ENCODE measurements at regions not wholly inside any gene's neighbourhood (a gene's known extent, or its start where the extent isn't known, plus 50 kb on each side); places are given as distances from the start of the nearest gene placed in this dataset.

GRCh38 chr7:16967300-16967811, 85.6 kb upstream of the AGR3 start:
- no peaks in the 10 kb centered on the region for H3K36me3 Mint-ChIP-seq
- DNase-seq (ENCODE audit: extremely low spot score, unreplicated experiment) = no peak
- TF ChIP-seq CTCF (conservative IDR thresholded peaks at IDR 0.05) = no peak
- H3K4me3 Mint-ChIP-seq = no peak overlapping the region
- H3K9me3 Mint-ChIP-seq = peaks cover 6% of the 10 kb centered on the region
- H3K27me3 Mint-ChIP-seq = no peaks in the 10 kb centered on the region
- no peak overlapping the region for H3K27ac Mint-ChIP-seq
- peaks cover 13% of the 10 kb centered on the region for H3K4me1 Mint-ChIP-seq (ENCODE audit: unreplicated experiment)

- Mint-ChIP-seq H3K27me3 (no peaks in the 10 kb centered on the region), H3K9me3 (no peaks in the 10 kb centered on the region), H3K4me1 (ENCODE audit: unreplicated experiment) (peaks cover 9% of the 10 kb centered on the region), H3K27ac (no peak overlapping the region), H3K36me3 (no peaks in the 10 kb centered on the region), H3K4me3 (no peak overlapping the region)
- no peak for DNase-seq (ENCODE audit: extremely low spot score, unreplicated experiment)
- TF ChIP-seq CTCF (conservative IDR thresholded peaks at IDR 0.05) = no peak
These were observed 89.1 kb upstream of the AGR3 start for GRCh38 chr7:16970732-16971482.

- DNase-seq (ENCODE audit: extremely low spot score, unreplicated experiment) = no peak
- no peak overlapping the region for H3K4me3 Mint-ChIP-seq
- H3K36me3 Mint-ChIP-seq = no peaks in the 10 kb centered on the region
- no peaks in the 10 kb centered on the region for H3K27me3 Mint-ChIP-seq
- no peak for TF ChIP-seq CTCF (conservative IDR thresholded peaks at IDR 0.05)
- peaks cover 13% of the 10 kb centered on the region for H3K4me1 Mint-ChIP-seq (ENCODE audit: unreplicated experiment)
- H3K27ac Mint-ChIP-seq = no peak overlapping the region
- no peaks in the 10 kb centered on the region for H3K9me3 Mint-ChIP-seq
These were observed 93.9 kb upstream of the AGR3 start for GRCh38 chr7:16975712-16976111.

GRCh38 chr7:16978358-16979244, 96.8 kb upstream of the AGR3 start:
- DNase-seq (ENCODE audit: extremely low spot score, unreplicated experiment) = no peak
- Mint-ChIP-seq H3K4me3 (no peak overlapping the region), H3K27ac (no peak overlapping the region), H3K4me1 (ENCODE audit: unreplicated experiment) (peaks cover 20% of the 10 kb centered on the region), H3K9me3 (no peaks in the 10 kb centered on the region), H3K27me3 (no peaks in the 10 kb centered on the region), H3K36me3 (no peaks in the 10 kb centered on the region)
- TF ChIP-seq CTCF (conservative IDR thresholded peaks at IDR 0.05) = no peak

GRCh38 chr7:16980539-16980938, 98.8 kb upstream of the AGR3 start:
- Mint-ChIP-seq H3K36me3 (no peaks in the 10 kb centered on the region), H3K27me3 (no peaks in the 10 kb centered on the region), H3K4me3 (no peak overlapping the region), H3K9me3 (no peaks in the 10 kb centered on the region), H3K4me1 (ENCODE audit: unreplicated experiment) (peaks cover 20% of the 10 kb centered on the region), H3K27ac (no peak overlapping the region)
- DNase-seq (ENCODE audit: extremely low spot score, unreplicated experiment) = no peak
- no peak for TF ChIP-seq CTCF (conservative IDR thresholded peaks at IDR 0.05)
